ENCODE measurements at regions not wholly inside any gene's neighbourhood (a gene's known extent, or its start where the extent isn't known, plus 50 kb on each side); places are given as distances from the start of the nearest gene placed in this dataset.

GRCh38 chr13:40316301-40316700 lies 350.1 kb downstream of the FOXO1 start:
- no peaks in the 10 kb centered on the region for H3K9me3 Mint-ChIP-seq (ENCODE audit: unreplicated experiment)
- H3K27ac Mint-ChIP-seq (ENCODE audit: unreplicated experiment): no peak overlapping the region
- intact Hi-C loops (cut with micrococcal nuclease; ENCODE audit: unreplicated experiment): no loop called here
- TF ChIP-seq CTCF (IDR thresholded peaks at IDR 0.05; ENCODE audit: insufficient read depth in 1 of 2, low read depth in 1 of 2, low read length in 1 of 2, severe bottlenecking in 1 of 2, unreplicated experiment in 1 of 2): no peak
- Histone ChIP-seq H3K9me3 (no peaks in the 10 kb centered on the region), H3K36me3 (ENCODE audit: control insufficient read depth, insufficient read depth, low read length) (no peaks in the 10 kb centered on the region), H3K4me1 (no peaks in the 10 kb centered on the region), H3K27me3 (replicated peaks; ENCODE audit: control insufficient read depth, insufficient read depth, low read length) (no peaks in the 10 kb centered on the region), H3K4me3 (ENCODE audit: low read depth, low read length) (no peak overlapping the region)
- H3K4me1 Mint-ChIP-seq (ENCODE audit: low read depth, unreplicated experiment): no peaks in the 10 kb centered on the region
- ChIA-PET CTCF (interaction anchor here (0.7 kb wide), 1 partner anchor 298 kb away, joined by 3 read pairs; no protein-coding TSS in a partner anchor), POLR2A (no interaction called here)
- H3K36me3 Mint-ChIP-seq (ENCODE audit: insufficient read depth, unreplicated experiment): no peaks in the 10 kb centered on the region
- BruUV-seq (replicated peaks): no TSS peak
- no peaks in the 10 kb centered on the region for H3K27me3 Mint-ChIP-seq (ENCODE audit: insufficient read depth, unreplicated experiment)
- H3K4me3 Mint-ChIP-seq (ENCODE audit: unreplicated experiment): no peak overlapping the region
- DNase-seq: no peak

GRCh38 chr13:40317980-40318327 lies 348.5 kb downstream of the FOXO1 start:
- Histone ChIP-seq H3K27me3 (replicated peaks; ENCODE audit: control insufficient read depth, insufficient read depth, low read length) (no peaks in the 10 kb centered on the region), H3K4me3 (ENCODE audit: low read depth, low read length) (no peak overlapping the region), H3K4me1 (no peaks in the 10 kb centered on the region), H3K9me3 (no peaks in the 10 kb centered on the region), H3K36me3 (ENCODE audit: control insufficient read depth, insufficient read depth, low read length) (no peaks in the 10 kb centered on the region)
- no peak for TF ChIP-seq CTCF (IDR thresholded peaks at IDR 0.05; ENCODE audit: insufficient read depth in 1 of 2, low read depth in 1 of 2, low read length in 1 of 2, severe bottlenecking in 1 of 2, unreplicated experiment in 1 of 2)
- Mint-ChIP-seq H3K4me1 (ENCODE audit: low read depth, unreplicated experiment) (no peaks in the 10 kb centered on the region), H3K9me3 (ENCODE audit: unreplicated experiment) (no peaks in the 10 kb centered on the region), H3K27ac (ENCODE audit: unreplicated experiment) (no peak overlapping the region), H3K36me3 (ENCODE audit: insufficient read depth, unreplicated experiment) (no peaks in the 10 kb centered on the region), H3K27me3 (ENCODE audit: insufficient read depth, unreplicated experiment) (no peaks in the 10 kb centered on the region), H3K4me3 (ENCODE audit: unreplicated experiment) (no peak overlapping the region)
- CTCF ChIA-PET: no interaction called here
- no TSS peak for BruUV-seq (replicated peaks)
- DNase-seq: no peak
- intact Hi-C loops (cut with micrococcal nuclease; ENCODE audit: unreplicated experiment): no loop called here
- POLR2A ChIA-PET: no interaction called here

- ChIA-PET CTCF (no interaction called here), POLR2A (no interaction called here)
- TF ChIP-seq CTCF (IDR thresholded peaks at IDR 0.05; ENCODE audit: insufficient read depth in 1 of 2, low read depth in 1 of 2, low read length in 1 of 2, severe bottlenecking in 1 of 2, unreplicated experiment in 1 of 2): no peak
- Histone ChIP-seq H3K4me3 (ENCODE audit: low read depth, low read length) (no peak overlapping the region), H3K36me3 (ENCODE audit: control insufficient read depth, insufficient read depth, low read length) (no peaks in the 10 kb centered on the region), H3K9me3 (no peaks in the 10 kb centered on the region), H3K4me1 (no peaks in the 10 kb centered on the region), H3K27me3 (replicated peaks; ENCODE audit: control insufficient read depth, insufficient read depth, low read length) (no peaks in the 10 kb centered on the region)
- Mint-ChIP-seq H3K4me1 (ENCODE audit: low read depth, unreplicated experiment) (no peaks in the 10 kb centered on the region), H3K27me3 (ENCODE audit: insufficient read depth, unreplicated experiment) (no peaks in the 10 kb centered on the region), H3K36me3 (ENCODE audit: insufficient read depth, unreplicated experiment) (no peaks in the 10 kb centered on the region), H3K4me3 (ENCODE audit: unreplicated experiment) (no peak overlapping the region), H3K27ac (ENCODE audit: unreplicated experiment) (no peak overlapping the region), H3K9me3 (ENCODE audit: unreplicated experiment) (no peaks in the 10 kb centered on the region)
- intact Hi-C loops (cut with micrococcal nuclease; ENCODE audit: unreplicated experiment): no loop called here
- BruUV-seq (replicated peaks): no TSS peak
- DNase-seq: no peak
Observed at GRCh38 chr13:40318366-40318765, 348.1 kb downstream of the FOXO1 start.

Data from Caco-2 (cell line).